Superior temporal gyrus (tissue), 1 donor: ENCODE measurements at regions not wholly inside any gene's neighbourhood (a gene's known extent, or its start where the extent isn't known, plus 50 kb on each side); places are given as distances from the start of the nearest gene placed in this dataset.

Experiments used
- DNase-seq: peaks from one replicate; pipeline ENCODE4 v3.0.0-alpha.2; 2016; ENCODE audit errors: extremely low spot score

- no peak for DNase-seq
Observed at GRCh38 chr1:106754957-106755356, 301.5 kb upstream of the PRMT6 start.

- DNase-seq = no peak
Observed at GRCh38 chr1:106755682-106756406, 300.6 kb upstream of the PRMT6 start.

- DNase-seq = no peak
Observed at GRCh38 chr1:106756752-106757151, 299.7 kb upstream of the PRMT6 start.

DNA sequence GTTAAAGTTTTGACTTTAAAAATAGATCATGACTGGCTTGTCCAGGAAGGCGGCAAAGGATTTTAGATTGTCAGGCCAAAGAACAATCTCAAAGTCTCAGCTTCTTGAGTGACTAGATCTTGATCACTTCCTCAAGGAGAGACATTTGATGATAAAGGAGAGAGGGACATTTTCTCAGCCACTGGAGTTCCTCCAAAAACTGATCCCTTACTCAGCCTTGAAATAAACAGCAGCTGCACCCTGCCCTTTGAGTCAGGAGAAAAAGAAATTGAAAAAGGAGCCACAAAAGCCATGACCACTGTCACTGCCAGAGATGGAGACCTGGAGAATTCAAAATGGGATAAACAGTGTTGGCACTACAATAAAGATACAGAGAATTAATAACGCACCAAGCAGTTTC is 288.4 kb upstream of the PRMT6 start:
- no peak for DNase-seq

GRCh38 chr1:106768501-106768900 is 288.0 kb upstream of the PRMT6 start:
- no peak for DNase-seq

DNA sequence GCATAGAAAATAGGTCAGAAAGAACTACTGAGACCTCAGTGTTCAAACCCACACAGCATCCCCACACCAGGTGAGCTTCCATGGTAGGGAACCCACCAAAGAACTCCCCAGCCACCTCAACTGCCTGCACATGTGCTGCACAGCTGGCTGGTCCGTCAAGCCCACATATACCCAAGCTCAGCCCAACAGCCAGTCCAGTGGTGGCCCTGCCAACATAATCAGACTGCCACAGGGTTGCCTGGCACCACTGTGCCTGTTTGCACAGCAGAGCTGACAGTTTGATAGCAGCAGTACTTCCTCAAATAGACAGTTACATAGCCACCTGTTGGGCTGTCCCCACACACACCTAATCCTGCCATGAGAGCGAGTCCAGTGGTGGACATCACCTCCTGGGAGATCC is 283.3 kb upstream of the PRMT6 start:
- no peak for DNase-seq

DNA sequence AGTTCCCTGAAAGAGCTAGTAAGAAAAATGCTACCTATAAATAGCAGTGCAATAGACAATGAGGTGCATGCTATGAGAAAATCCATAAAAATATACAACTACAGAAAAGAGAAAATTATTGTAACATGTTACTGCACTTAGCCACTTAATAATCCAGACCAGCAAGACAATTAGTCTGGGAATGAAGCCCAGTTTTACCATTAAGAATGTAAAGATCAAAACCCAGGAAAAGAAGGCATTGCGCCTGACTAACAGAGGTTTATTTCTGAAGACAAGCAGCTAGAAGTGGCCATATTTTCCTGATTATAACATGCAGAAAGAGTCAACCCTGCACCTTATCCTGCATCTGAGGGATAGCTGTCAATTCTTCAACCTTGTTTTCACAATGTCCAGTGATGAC is 276.4 kb upstream of the PRMT6 start:
- DNase-seq = no peak

DNA sequence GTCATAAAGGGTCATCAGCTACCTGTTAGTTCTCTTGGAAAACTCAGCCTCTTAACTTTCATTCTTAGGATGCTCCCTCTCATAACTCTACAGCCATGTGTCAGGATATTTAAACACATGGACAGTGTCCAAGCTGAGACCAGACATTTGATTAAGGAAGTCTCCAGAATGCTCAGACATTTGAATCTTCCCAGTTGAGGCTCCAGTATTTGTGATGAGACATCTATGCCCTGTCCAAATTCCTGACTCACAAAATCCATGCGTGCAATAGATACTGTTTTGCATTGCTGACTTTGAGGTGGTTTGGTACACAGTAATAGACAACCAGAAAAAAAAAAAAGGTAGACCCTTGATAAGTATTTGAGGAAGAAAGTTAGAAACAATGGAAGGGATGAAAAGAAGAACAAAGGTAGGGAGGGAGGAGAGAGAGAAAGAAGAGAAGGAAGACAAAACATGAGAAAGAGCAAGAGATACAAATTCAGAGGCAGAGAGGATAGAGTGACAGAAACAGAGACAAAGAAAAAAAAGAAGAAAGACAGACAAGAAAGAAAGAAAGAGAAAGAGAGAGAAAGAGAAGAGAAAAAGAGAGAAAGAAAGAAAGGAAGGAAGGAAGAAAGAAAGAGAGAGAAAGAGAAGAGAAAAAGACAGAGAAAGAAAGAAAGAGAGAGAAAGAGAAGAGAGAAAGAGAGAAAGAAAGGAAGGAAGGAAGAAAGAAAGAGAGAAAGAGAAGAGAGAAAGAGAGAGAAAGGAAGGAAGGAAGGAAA is 275.5 kb upstream of the PRMT6 start:
- DNase-seq = no peak

DNA sequence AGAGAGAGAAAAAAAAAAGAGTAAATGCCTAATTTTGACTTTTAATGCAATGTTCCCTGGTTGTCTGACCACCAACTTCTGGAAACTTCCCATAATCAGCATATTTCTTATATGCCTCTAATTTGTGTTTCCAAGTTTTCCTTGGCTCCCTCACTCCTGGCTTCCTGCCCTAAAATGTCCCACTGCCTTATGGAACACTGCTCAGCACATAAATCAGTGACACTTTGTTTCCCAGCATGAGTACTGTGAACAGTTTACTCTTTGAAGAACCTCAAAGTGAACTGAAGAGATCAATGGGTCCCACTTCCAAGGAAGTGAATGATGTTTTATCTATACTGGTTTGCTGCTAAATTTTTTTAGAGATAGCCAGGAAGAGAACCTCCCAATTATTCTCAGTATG is 271.3 kb upstream of the PRMT6 start:
- DNase-seq = no peak

- DNase-seq = no peak
Observed at GRCh38 chr1:106787520-106787919, 269.0 kb upstream of the PRMT6 start.

GRCh38 chr1:106789686-106790085 is 266.8 kb upstream of the PRMT6 start:
- DNase-seq = no peak

DNA sequence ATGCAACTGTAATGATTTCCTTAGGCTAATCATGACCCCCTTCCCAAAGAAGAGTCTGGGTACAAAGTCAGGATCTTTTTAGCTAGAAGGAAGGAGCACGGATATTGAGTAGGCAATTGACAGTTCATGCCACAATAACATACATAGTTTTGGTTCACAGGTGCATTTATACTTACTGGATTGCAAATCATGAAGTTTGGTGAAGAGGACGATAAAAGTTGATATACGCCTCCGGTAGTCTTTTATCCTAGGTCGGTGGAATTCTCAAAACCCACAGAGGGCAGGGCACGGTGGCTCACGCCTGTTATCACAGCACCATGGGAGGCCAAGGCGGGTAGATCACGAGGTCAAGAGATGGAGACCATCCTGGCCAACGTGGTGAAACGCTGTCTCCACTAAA is 265.4 kb upstream of the PRMT6 start:
- DNase-seq = no peak

GRCh38 chr1:106793651-106794050 is 262.8 kb upstream of the PRMT6 start:
- no peak for DNase-seq

- DNase-seq = no peak
Observed at GRCh38 chr1:106798991-106799390, 257.5 kb upstream of the PRMT6 start.

DNA sequence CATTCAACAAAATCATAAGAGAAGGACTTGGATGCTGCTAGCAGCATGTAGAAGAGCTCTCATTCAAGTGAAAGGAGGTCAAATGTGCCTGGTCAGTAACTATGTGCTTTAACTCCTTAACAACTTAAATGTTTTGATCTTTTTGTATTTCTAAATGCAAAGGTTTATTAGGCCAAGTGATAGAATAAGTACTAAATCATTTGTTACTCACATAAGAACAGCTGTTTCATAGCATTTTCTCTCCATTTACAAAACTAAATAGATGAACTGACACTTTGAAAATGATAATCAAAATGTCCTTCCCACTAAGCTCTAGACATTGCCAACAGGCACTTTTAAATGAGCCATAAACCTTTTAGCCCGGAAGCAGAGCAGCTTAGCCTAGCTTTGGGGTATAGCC is 254.3 kb upstream of the PRMT6 start:
- no peak for DNase-seq

GRCh38 chr1:106814418-106814817 is 242.1 kb upstream of the PRMT6 start:
- DNase-seq = no peak

DNA sequence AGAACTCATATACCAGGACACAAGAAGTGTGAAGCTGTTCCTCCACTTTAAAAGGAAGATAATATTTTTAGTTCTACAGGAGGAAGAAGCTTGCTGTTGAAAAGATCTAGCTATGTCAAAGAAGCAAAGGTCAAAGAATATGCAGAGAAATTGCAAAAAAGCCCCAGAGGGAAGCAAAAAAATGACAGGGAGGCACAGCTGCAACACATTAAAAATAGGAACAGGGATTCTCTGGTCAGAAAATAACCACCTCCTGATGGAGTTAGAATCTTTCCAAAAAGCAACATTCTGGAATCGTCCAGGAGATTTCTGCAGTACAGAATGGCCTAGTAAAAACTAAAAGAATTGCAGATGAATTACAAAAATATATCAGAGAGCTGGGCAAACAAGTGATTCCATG is 238.9 kb upstream of the PRMT6 start:
- DNase-seq = peak; percentile 61

DNA sequence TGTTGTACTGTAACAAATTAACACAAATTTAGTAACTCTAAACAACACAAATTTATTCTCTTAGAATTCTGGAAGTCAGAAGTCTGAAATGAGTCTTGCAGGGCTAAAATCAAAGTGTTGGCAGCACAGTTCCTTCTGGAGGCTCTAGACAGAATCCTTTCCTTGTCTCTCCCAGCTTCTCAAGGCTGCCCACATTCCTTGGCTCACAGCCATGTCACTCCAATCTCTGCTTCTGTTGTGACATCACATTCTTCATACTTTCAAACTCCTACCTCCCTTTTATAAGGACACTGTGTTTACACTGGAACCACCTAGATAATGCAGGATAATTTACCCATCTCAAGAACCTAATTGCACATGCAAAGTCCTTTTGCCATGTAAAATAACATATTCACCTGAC is 225.0 kb upstream of the PRMT6 start:
- peak; percentile 42 for DNase-seq

- no peak for DNase-seq
Observed at GRCh38 chr1:106836708-106837107, 219.8 kb upstream of the PRMT6 start.

DNA sequence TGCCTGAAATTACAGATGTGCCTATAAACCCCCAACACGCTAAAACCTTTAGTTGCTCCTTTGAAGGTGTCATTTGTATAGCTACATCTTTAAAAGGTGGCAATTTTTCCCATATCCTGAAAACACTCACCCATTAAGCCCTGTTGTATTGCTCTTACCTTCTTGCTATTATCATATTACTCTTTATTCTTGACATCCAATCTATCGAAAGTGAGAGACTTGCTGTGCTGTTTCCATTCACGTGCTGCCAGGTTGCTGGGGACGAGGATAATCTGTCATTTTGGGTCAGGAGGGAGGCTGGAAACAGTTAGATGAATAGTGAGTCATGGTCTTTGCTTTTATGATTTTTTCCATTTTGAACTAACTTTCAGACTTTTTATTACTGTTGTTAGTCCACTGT is 213.0 kb upstream of the PRMT6 start:
- DNase-seq = no peak

DNA sequence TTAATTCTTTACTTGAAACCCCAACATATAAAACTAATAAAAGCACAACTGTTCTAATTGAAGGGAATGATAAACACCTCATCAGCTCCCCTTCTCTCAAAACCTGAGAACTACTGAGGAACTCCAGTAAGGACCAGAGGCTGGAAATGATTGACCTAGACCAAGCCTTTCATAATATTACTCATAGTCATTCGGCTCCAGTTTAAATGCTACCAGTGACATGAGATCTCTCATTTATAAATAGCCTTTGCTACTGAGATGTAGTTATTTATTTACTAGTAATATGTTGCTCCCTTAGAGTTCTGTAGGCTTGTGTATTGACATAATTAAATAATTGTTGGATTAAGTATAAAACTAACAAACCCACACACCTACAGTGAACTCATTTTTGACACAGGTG is 209.8 kb upstream of the PRMT6 start:
- DNase-seq = no peak

GRCh38 chr1:106861110-106861509 is 195.4 kb upstream of the PRMT6 start:
- no peak for DNase-seq

DNA sequence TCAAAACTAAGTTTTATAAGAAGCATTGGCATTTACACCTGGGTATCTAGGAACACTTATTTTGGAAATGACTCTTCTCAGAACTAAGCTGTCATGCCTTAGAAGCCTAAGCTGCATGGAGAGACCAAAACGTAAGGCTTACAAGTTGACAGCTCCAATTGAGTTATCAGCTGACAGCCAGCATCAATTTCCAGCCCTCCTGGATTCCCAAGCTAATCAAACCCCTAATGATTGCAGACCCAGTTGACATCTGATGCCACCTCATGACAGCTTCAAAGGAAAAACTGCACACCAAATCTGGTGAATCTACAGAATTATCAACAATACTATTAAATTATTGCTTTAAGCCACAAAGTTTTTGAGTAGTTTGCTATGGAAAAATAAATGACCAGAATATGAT is 187.6 kb upstream of the PRMT6 start:
- no peak for DNase-seq

GRCh38 chr1:106875622-106876021 is 180.9 kb upstream of the PRMT6 start:
- DNase-seq = no peak
